Transverse colon (tissue), 4 donors: ENCODE measurements at regions not wholly inside any gene's neighbourhood (a gene's known extent, or its start where the extent isn't known, plus 50 kb on each side); places are given as distances from the start of the nearest gene placed in this dataset.

Experiments used
- CTCF ChIP-seq, 5 experiments: fragments of 200-600 bp in 3 of 5; fragments of 450-650 bp in 2 of 5; sonication (generic) in 3 of 5; IDR thresholded peaks; 1 replicate in 2 of 5; 2 replicates in 3 of 5; pipeline ENCODE4 v1.5.1; 2016 to 2017; ENCODE audit warnings: antibody characterized with exemption in 5 of 5, inconsistent platforms in 3 of 5, mild to moderate bottlenecking in 2 of 5, moderate library complexity in 1 of 5
- EP300 ChIP-seq: sonication (generic); formaldehyde crosslinking; IDR thresholded peaks from one replicate; pipeline ENCODE4 v1.6.1; 2017; ENCODE audit warnings: antibody characterized with exemption, low read depth
- POLR2A ChIP-seq: fragments of 450-650 bp; IDR thresholded peaks from one replicate; pipeline ENCODE4 v1.6.1; 2016; ENCODE audit warnings: antibody characterized with exemption, mild to moderate bottlenecking, moderate library complexity
- POLR2AphosphoS5 ChIP-seq, 3 donors: sonication (generic); formaldehyde crosslinking; IDR thresholded peaks; one replicate each; pipeline ENCODE4 v1.6.1; 2016; ENCODE audit warnings: antibody characterized with exemption in 3 of 3

GRCh38 chr13:31945202-31945961 lies 86.2 kb upstream of the FRY start:
- TF ChIP-seq CTCF (IDR thresholded peaks at IDR 0.05) (no peak), POLR2A (no peak), POLR2AphosphoS5 (IDR thresholded peaks at IDR 0.05) (no peak), EP300 (no peak)
